ENCODE measurements at regions not wholly inside any gene's neighbourhood (a gene's known extent, or its start where the extent isn't known, plus 50 kb on each side); places are given as distances from the start of the nearest gene placed in this dataset.

GRCh38 chr6:104434519-104434918 is 425.2 kb downstream of the HACE1 start:
- H2AFZ ChIP-seq (ENCODE audit: low read length): no peak overlapping the region
- no peaks in the 10 kb centered on the region for H3K4me1 ChIP-seq (ENCODE audit: insufficient read depth, low read length, severe bottlenecking)
- no peak for TF ChIP-seq EZH2 (IDR thresholded peaks at IDR 0.05; ENCODE audit: borderline replicate concordance, low read length)
- no peaks in the 10 kb centered on the region for H3K36me3 ChIP-seq (ENCODE audit: insufficient read depth, low read length)
- H3K9me3 ChIP-seq (ENCODE audit: low read length): no peaks in the 10 kb centered on the region
- H3K79me2 ChIP-seq (ENCODE audit: insufficient read depth, low read length): no peaks in the 10 kb centered on the region
- H3K4me2 ChIP-seq (ENCODE audit: low read length): no peak overlapping the region
- no peaks in the 10 kb centered on the region for H3F3A ChIP-seq (ENCODE audit: insufficient read depth, low read length)
- no peak overlapping the region for H3K9ac ChIP-seq (ENCODE audit: low read length)
- H3K27ac ChIP-seq (ENCODE audit: low read depth, low read length, poor library complexity, severe bottlenecking): no peak overlapping the region
- H3K4me3 ChIP-seq (ENCODE audit: low read depth, low read length, poor library complexity, severe bottlenecking): no peak overlapping the region
- H4K20me1 ChIP-seq (ENCODE audit: insufficient read depth, low read length): no peaks in the 10 kb centered on the region
- H3K27me3 ChIP-seq (ENCODE audit: insufficient read depth, low read length): no peaks in the 10 kb centered on the region
- H3K9me2 ChIP-seq (ENCODE audit: low read depth, low read length): no peaks in the 10 kb centered on the region

GRCh38 chr6:104431096-104431495 is 428.6 kb downstream of the HACE1 start:
- Histone ChIP-seq H3K9me2 (ENCODE audit: low read depth, low read length) (no peaks in the 10 kb centered on the region), H3K27me3 (ENCODE audit: insufficient read depth, low read length) (no peaks in the 10 kb centered on the region), H3K4me2 (ENCODE audit: low read length) (no peak overlapping the region), H3K9ac (ENCODE audit: low read length) (no peak overlapping the region), H3K36me3 (ENCODE audit: insufficient read depth, low read length) (no peaks in the 10 kb centered on the region), H4K20me1 (ENCODE audit: insufficient read depth, low read length) (no peaks in the 10 kb centered on the region), H3K4me3 (ENCODE audit: low read depth, low read length, poor library complexity, severe bottlenecking) (no peak overlapping the region), H3K79me2 (ENCODE audit: insufficient read depth, low read length) (no peaks in the 10 kb centered on the region), H2AFZ (ENCODE audit: low read length) (no peak overlapping the region), H3K4me1 (ENCODE audit: insufficient read depth, low read length, severe bottlenecking) (no peaks in the 10 kb centered on the region), H3K9me3 (ENCODE audit: low read length) (no peaks in the 10 kb centered on the region), H3K27ac (ENCODE audit: low read depth, low read length, poor library complexity, severe bottlenecking) (no peak overlapping the region), H3F3A (ENCODE audit: insufficient read depth, low read length) (no peaks in the 10 kb centered on the region)
- TF ChIP-seq, protein P1, sequence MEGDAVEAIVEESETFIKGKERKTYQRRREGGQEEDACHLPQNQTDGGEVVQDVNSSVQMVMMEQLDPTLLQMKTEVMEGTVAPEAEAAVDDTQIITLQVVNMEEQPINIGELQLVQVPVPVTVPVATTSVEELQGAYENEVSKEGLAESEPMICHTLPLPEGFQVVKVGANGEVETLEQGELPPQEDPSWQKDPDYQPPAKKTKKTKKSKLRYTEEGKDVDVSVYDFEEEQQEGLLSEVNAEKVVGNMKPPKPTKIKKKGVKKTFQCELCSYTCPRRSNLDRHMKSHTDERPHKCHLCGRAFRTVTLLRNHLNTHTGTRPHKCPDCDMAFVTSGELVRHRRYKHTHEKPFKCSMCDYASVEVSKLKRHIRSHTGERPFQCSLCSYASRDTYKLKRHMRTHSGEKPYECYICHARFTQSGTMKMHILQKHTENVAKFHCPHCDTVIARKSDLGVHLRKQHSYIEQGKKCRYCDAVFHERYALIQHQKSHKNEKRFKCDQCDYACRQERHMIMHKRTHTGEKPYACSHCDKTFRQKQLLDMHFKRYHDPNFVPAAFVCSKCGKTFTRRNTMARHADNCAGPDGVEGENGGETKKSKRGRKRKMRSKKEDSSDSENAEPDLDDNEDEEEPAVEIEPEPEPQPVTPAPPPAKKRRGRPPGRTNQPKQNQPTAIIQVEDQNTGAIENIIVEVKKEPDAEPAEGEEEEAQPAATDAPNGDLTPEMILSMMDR (IDR thresholded peaks at IDR 0.05; ENCODE audit: low read length): no peak
- no peak for TF ChIP-seq EZH2 (IDR thresholded peaks at IDR 0.05; ENCODE audit: borderline replicate concordance, low read length)

- H2AFZ ChIP-seq (ENCODE audit: low read length): no peak overlapping the region
- H3K27me3 ChIP-seq (ENCODE audit: insufficient read depth, low read length): no peaks in the 10 kb centered on the region
- H3K4me3 ChIP-seq (ENCODE audit: low read depth, low read length, poor library complexity, severe bottlenecking): no peak overlapping the region
- H3K4me1 ChIP-seq (ENCODE audit: insufficient read depth, low read length, severe bottlenecking): no peaks in the 10 kb centered on the region
- H3F3A ChIP-seq (ENCODE audit: insufficient read depth, low read length): no peaks in the 10 kb centered on the region
- TF ChIP-seq, protein P1 (IDR thresholded peaks at IDR 0.05; ENCODE audit: low read length): no peak
- no peak for TF ChIP-seq EZH2 (IDR thresholded peaks at IDR 0.05; ENCODE audit: borderline replicate concordance, low read length)
- H3K9ac ChIP-seq (ENCODE audit: low read length): no peak overlapping the region
- no peaks in the 10 kb centered on the region for H3K79me2 ChIP-seq (ENCODE audit: insufficient read depth, low read length)
- no peak overlapping the region for H3K4me2 ChIP-seq (ENCODE audit: low read length)
- H3K36me3 ChIP-seq (ENCODE audit: insufficient read depth, low read length): no peaks in the 10 kb centered on the region
- H4K20me1 ChIP-seq (ENCODE audit: insufficient read depth, low read length): no peaks in the 10 kb centered on the region
- H3K9me2 ChIP-seq (ENCODE audit: low read depth, low read length): no peaks in the 10 kb centered on the region
- no peak overlapping the region for H3K27ac ChIP-seq (ENCODE audit: low read depth, low read length, poor library complexity, severe bottlenecking)
- H3K9me3 ChIP-seq (ENCODE audit: low read length): no peaks in the 10 kb centered on the region
Measured at GRCh38 chr6:104428184-104428583, 431.5 kb downstream of the HACE1 start.

DNA sequence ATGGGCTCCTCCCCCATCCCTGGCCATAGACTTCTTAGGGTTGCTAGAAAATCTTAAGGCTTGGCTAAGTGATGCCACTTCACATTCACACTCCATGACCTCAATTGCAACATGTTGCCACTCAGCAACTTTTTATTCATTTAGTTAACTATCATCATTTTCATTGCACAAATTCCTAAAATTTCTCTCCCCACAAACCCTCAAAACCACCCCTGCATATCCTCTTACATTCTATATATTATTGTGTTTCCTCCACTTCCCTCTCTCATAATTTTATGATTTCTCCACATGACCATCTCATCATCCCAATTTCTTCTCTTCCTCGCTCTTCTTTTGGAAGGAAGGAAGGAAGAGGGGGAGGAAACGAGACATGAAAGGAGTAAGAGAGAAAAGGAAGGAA is 436.0 kb downstream of the HACE1 start:
- no peaks in the 10 kb centered on the region for H3K79me2 ChIP-seq (ENCODE audit: insufficient read depth, low read length)
- no peak overlapping the region for H3K4me2 ChIP-seq (ENCODE audit: low read length)
- no peaks in the 10 kb centered on the region for H3K9me3 ChIP-seq (ENCODE audit: low read length)
- TF ChIP-seq, protein P1 (IDR thresholded peaks at IDR 0.05; ENCODE audit: low read length): no peak
- no peak for TF ChIP-seq EZH2 (IDR thresholded peaks at IDR 0.05; ENCODE audit: borderline replicate concordance, low read length)
- H3K4me3 ChIP-seq (ENCODE audit: low read depth, low read length, poor library complexity, severe bottlenecking): no peak overlapping the region
- no peaks in the 10 kb centered on the region for H4K20me1 ChIP-seq (ENCODE audit: insufficient read depth, low read length)
- H3K27me3 ChIP-seq (ENCODE audit: insufficient read depth, low read length): no peaks in the 10 kb centered on the region
- H3K27ac ChIP-seq (ENCODE audit: low read depth, low read length, poor library complexity, severe bottlenecking): no peak overlapping the region
- no peaks in the 10 kb centered on the region for H3K4me1 ChIP-seq (ENCODE audit: insufficient read depth, low read length, severe bottlenecking)
- H3K36me3 ChIP-seq (ENCODE audit: insufficient read depth, low read length): no peaks in the 10 kb centered on the region
- H3K9ac ChIP-seq (ENCODE audit: low read length): no peak overlapping the region
- no peaks in the 10 kb centered on the region for H3F3A ChIP-seq (ENCODE audit: insufficient read depth, low read length)
- no peak overlapping the region for H2AFZ ChIP-seq (ENCODE audit: low read length)
- H3K9me2 ChIP-seq (ENCODE audit: low read depth, low read length): no peaks in the 10 kb centered on the region

Data from OCI-LY1 (cell line).